ENCODE measurements at regions not wholly inside any gene's neighbourhood (a gene's known extent, or its start where the extent isn't known, plus 50 kb on each side); places are given as distances from the start of the nearest gene placed in this dataset.
A peak's percentile ranks its signal among the peaks of the same experiment; 100 is the strongest.

DNA sequence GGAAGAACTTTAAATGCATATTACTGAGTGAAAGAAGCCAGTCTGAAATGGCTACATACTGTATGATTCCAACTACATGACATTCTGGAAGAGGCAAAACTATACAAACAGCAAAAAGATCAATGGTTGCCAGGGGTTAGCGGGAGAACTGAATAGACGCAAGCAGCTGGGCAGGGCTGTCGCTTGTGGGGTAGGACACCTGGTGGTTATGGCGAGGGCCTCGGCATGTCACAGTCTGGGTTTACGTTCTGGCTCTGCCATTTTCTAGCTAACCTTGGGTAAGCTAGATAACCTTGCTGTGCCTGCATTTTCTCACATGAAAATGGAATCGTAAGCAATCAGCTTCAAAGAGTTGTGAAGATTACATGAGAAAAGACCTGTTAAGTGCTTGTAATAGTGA, 55.2 kb upstream of the SYT13 start:
- DNase-seq = no peak

DNA sequence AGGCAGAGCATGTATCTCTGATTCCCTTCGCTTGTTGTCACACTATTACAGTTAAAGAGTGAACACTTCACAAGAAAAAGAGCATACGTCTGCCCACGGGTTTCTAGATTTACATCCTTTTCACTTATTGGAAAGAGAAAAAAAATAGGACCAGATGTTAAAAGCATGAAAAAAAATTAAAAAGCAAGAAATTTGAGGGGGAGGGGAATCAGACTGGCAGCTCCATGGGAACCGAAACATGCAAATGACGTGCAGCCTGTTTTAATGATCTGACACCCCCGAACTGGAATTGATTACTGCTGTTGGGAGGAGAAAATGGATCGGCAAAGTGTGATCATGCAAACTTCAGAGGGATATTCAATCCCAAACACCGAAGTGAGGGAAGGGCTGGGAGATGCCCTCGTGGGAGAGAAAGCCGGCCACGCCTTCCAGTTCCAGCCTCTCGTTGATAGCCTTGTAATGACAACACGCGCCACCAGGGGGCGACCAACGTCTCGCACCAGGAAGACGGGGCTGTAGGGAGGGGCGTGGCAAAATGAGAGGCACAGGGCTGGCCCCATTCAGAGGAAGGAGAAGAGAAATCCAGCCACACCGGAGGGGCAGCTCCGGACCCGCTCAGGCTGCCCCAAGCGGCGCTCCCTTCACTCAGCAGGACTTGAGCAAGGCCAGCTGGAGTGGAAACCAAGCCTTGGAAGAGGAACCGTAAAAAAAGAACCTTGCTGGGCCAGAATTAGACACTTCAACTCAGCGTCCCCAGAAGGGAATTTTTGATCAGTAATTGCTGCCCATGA, 53.8 kb upstream of the SYT13 start:
- DNase-seq = peak; percentile 93

DNA sequence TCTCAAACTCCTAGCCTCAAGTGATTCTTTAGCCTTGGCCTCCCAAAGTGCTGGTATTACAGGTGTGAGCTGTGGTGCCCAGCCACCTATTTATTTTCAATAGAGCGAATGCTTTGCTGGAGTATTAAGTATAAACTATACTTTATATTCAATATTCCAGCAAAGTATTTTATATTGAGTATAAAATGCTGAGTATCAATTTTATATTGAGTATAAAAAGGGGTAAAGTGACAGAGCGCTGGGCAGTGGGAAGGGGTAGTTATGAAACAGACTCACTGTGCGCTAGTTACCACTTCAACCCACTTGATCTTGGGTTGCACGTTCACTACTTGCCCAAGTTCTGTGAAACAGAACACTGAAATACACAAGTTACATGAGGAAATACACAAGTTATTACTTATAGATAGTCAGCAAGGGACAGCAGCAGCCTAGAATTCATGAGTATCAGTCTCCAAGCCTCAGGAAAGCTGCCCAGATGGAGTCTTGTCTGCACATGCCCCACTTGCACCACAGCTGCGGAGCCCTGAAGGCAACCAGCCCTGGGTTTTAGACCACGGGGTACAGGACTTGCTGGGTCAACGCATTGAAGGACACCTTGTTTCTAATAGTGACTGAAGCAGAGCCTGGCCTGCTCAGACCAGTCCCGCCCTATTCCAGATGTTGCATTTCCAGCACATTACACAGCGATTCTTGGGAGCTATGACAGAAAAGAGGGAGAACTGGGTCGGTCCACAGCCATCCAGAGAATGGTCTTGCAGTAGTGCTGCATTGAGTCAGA, 51.6 kb upstream of the SYT13 start:
- no peak for DNase-seq

DNA sequence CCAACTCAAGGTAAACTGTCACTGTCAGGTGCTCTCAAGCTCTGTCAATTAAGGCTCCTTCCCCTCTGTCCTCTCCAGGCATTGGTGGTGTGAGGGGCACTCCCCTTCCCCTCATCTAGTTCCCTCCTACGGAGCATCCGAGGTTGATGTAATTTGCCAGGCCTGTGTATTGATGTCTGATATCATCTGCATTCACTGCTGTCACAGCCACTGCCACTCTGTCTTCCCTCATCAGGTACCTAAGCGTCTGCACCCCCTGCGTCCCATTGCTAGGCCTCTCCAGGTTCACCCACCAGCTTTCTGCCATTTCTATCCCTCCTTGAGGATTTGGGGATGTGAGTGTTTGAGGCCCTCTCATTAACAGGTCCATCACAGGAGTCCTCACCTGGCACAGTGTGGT, 50.0 kb upstream of the SYT13 start:
- DNase-seq = no peak

Data from activated naive CD4-positive, alpha-beta T cell treated with anti-CD3 and anti-CD28 coated beads, Interleukin-2, amount 50 U/mL, for 16 hours (primary cell).